Activated T-cell treated with anti-CD3 and anti-CD28 coated beads, Interleukin-2, amount 50 U/mL, for 72 hours (primary cell): ENCODE measurements at regions not wholly inside any gene's neighbourhood (a gene's known extent, or its start where the extent isn't known, plus 50 kb on each side); places are given as distances from the start of the nearest gene placed in this dataset.
A peak's percentile ranks its signal among the peaks of the same experiment; 100 is the strongest.

Experiments used
- ATAC-seq, 2 donors: fragments of 150-1000 bp; cut with Tn5 transposase; replicated peaks in 1 of 2; 2 replicates each; pipeline ENCODE4 v1.10.0; 2021; ENCODE audit warnings: moderate library complexity in 2 of 2, mild to moderate bottlenecking in 1 of 2
- DNase-seq, 2 donors: peaks; one replicate each; pipeline ENCODE4 v3.0.0; 2021 to 2022; ENCODE audit warnings: mixed read lengths in 1 of 2
- H3K27ac Mint-ChIP-seq: one replicate; pipeline ENCODE4 v1.8.0; 2022; ENCODE audit warnings: mild to moderate bottlenecking, moderate library complexity, mixed read lengths
- H3K27me3 Mint-ChIP-seq: one replicate; pipeline ENCODE4 v1.8.0; 2022; ENCODE audit warnings: low read depth, mixed read lengths
- H3K36me3 Mint-ChIP-seq, 2 donors: one replicate each; pipeline ENCODE4 v1.8.0; 2022; ENCODE audit warnings: mixed read lengths in 2 of 2, mild to moderate bottlenecking in 1 of 2; ENCODE audit not compliant: insufficient read depth in 2 of 2
- H3K4me1 Mint-ChIP-seq: one replicate; pipeline ENCODE4 v1.8.0; 2022; ENCODE audit warnings: low read depth, mixed read lengths
- H3K4me3 Mint-ChIP-seq, 2 donors: one replicate each; pipeline ENCODE4 v1.8.0; 2022; ENCODE audit warnings: mild to moderate bottlenecking in 2 of 2, mixed read lengths in 2 of 2, moderate library complexity in 2 of 2
- H3K9me3 Mint-ChIP-seq, 2 donors: one replicate each; pipeline ENCODE4 v1.8.0; 2022; ENCODE audit warnings: mixed read lengths in 2 of 2

DNA sequence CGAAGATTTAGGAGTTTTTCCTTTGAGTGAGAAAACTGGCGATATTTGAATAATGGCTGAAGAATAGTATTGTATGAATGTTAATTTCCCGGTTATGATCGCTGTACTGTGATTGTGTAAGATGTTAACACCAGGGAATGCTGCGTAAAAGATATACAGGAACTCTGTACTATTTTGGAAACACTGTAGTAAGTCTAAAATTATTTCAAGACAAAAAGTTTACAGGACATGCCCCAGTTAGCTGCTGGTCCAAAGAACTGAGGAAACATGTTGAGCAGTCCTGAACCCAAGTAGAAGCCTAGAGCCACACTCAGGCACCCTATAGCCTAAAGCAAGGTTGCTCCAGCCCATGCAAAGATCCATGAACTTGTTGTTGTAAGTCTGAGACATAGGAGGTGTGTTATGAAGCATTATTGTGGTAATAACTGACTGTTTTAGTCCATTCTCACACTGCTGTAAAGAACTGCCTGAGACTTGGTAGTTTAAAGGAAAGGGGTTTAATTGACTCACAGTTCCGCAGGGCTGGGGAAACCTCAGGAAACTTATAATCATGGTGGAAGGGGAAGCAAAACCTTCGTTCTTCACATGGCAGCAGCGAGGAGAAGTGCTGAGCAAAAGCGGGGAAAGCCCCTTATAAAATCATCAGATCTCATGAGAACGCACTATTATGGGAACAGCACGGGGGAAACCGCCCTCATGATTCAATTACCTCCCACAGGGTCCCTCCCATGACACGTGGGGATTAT lies 99.8 kb upstream of the RESF1 start:
- H3K4me1 Mint-ChIP-seq: peaks cover 11% of the 10 kb centered on the region
- H3K9me3 Mint-ChIP-seq: no peaks in the 10 kb centered on the region
- DNase-seq (no peak), ATAC-seq (peak; percentile 25 to 54)
- peaks cover 2% of the 10 kb centered on the region in 2 donors for H3K36me3 Mint-ChIP-seq
- no peaks in the 10 kb centered on the region for H3K27me3 Mint-ChIP-seq
- no peak overlapping the region for H3K4me3 Mint-ChIP-seq
- no peak overlapping the region for H3K27ac Mint-ChIP-seq

DNA sequence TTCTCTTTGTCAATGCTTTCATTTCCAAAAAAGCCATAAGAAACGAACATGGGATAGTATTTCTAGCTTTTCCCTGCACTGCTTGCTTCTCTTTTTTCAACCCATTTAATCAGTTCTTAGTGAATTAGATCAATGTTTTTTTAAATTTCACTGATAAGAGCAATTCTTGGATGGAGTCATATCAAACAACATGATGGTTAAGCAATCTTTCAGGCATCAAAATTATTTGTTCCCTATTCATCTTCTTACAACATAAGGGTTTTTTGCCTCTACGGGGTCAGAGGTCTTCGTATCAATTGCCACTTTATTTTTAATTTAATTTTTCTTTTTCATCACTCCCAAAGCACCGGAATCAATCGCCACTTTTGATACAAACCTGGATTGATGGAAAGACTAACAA lies 103.8 kb upstream of the RESF1 start:
- Mint-ChIP-seq H3K36me3 (peaks cover 9 to 19% of the 10 kb centered on the region in 2 donors), H3K9me3 (peaks cover 10 to 11% of the 10 kb centered on the region in 2 donors), H3K27me3 (no peaks in the 10 kb centered on the region), H3K4me1 (peaks cover 11% of the 10 kb centered on the region), H3K4me3 (no peak overlapping the region), H3K27ac (no peak overlapping the region)
- ATAC-seq (no peak), DNase-seq (no peak)

- Mint-ChIP-seq H3K27ac (no peak overlapping the region), H3K36me3 (peaks cover 7 to 21% of the 10 kb centered on the region in 2 donors)
- no peak for ATAC-seq
Observed at GRCh38 chr12:31853977-31854376, 105.2 kb upstream of the RESF1 start.

GRCh38 chr12:31853520-31853919 lies 105.7 kb upstream of the RESF1 start:
- Mint-ChIP-seq H3K27ac (no peak overlapping the region), H3K4me1 (no peaks in the 10 kb centered on the region), H3K4me3 (no peak overlapping the region), H3K9me3 (peaks cover 10 to 11% of the 10 kb centered on the region in 2 donors), H3K27me3 (no peaks in the 10 kb centered on the region), H3K36me3 (peaks cover 7 to 21% of the 10 kb centered on the region in 2 donors)
- ATAC-seq (no peak), DNase-seq (no peak)

More at GRCh38 chr12:31853977-31854376, 105.2 kb upstream of the RESF1 start:
- no peak for DNase-seq
- H3K4me3 Mint-ChIP-seq: no peak overlapping the region
- peaks cover 10 to 11% of the 10 kb centered on the region in 2 donors for H3K9me3 Mint-ChIP-seq
- no peaks in the 10 kb centered on the region for H3K27me3 Mint-ChIP-seq
- no peaks in the 10 kb centered on the region for H3K4me1 Mint-ChIP-seq

- DNase-seq (no peak), ATAC-seq (no peak)
- Mint-ChIP-seq H3K36me3 (peaks cover 14 to 29% of the 10 kb centered on the region in 2 donors), H3K4me3 (no peak overlapping the region), H3K9me3 (peaks cover 13 to 17% of the 10 kb centered on the region in 2 donors), H3K27ac (no peak overlapping the region), H3K27me3 (no peaks in the 10 kb centered on the region), H3K4me1 (no peaks in the 10 kb centered on the region)
Observed at GRCh38 chr12:31850268-31850667, 108.9 kb upstream of the RESF1 start.

DNA sequence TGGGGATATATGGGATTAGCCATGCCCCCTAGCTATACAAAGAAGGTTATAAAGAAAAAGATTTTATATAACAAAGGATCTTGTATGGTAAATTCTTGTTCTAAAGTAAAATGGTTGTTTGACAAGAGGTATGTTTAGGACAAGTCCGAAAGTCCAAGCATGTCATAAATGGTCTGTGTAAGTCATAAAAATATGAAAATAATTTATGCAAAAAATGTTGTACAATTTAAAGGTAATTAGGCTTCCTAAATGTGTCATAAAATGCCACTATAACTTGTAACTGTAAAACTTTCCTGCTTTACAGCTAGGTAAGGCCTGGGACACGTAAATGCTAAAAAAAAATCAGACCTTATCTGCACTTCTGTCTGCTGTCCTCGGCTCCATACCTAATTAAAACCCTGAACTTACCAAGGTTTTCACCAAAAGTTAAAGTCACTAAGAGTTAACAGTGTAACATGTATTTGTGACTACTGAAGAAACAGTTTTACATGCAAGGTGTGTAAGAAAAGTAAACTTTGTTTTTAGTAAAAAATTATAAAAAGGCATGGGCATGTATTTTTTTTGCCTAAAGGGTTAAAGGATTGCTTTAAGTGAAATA lies 110.0 kb upstream of the RESF1 start:
- Mint-ChIP-seq H3K27me3 (no peaks in the 10 kb centered on the region), H3K4me1 (no peaks in the 10 kb centered on the region), H3K27ac (no peak overlapping the region), H3K36me3 (peaks cover 14 to 29% of the 10 kb centered on the region in 2 donors), H3K9me3 (peaks cover 13 to 17% of the 10 kb centered on the region in 2 donors), H3K4me3 (no peak overlapping the region)
- ATAC-seq: no peak
- no peak for DNase-seq

GRCh38 chr12:31846405-31846804 lies 112.8 kb upstream of the RESF1 start:
- Mint-ChIP-seq H3K27ac (no peak overlapping the region), H3K27me3 (no peaks in the 10 kb centered on the region), H3K4me3 (no peak overlapping the region), H3K4me1 (peaks cover 4% of the 10 kb centered on the region), H3K36me3 (peaks cover 14 to 21% of the 10 kb centered on the region in 2 donors), H3K9me3 (peaks cover 8 to 14% of the 10 kb centered on the region in 2 donors)
- DNase-seq: no peak
- ATAC-seq: no peak

DNA sequence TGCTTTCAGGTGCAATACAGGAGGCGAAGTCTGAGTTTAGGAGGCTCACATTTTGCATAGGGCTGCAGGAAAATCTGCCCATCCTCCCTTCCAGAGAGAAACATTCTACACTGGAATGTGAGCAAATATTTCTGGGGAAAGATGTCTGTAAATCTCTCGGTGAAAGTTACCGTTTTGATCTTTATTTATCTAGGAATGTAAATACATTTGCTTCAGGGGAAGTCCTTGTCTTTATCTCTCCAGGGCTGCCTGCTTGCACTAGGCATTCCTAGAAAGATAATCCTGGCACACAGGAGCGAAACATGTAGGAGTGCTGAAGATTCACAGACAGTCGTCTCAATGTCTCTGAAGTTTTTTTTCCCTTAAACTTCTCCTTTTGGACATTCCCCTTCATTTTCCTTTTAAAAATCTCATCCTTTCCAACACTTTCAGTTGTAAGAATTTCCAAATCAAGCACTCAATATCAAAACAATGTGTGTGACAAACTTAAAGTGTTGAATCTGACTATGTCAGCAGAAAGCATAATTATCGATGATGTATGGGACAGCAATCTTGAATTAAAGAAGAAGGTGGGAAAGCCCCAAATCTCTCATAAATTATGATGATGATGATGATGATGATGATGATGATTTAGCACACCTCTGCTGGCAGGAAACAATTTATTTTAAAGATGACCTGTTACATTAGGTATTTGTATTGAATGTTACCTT lies 113.4 kb upstream of the RESF1 start:
- no peak overlapping the region for H3K27ac Mint-ChIP-seq
- H3K27me3 Mint-ChIP-seq: no peaks in the 10 kb centered on the region
- DNase-seq (no peak), ATAC-seq (no peak)
- peaks cover 8 to 12% of the 10 kb centered on the region in 2 donors for H3K9me3 Mint-ChIP-seq
- H3K4me3 Mint-ChIP-seq: no peak overlapping the region
- peaks cover 4% of the 10 kb centered on the region for H3K4me1 Mint-ChIP-seq
- H3K36me3 Mint-ChIP-seq: peaks cover 10 to 17% of the 10 kb centered on the region in 2 donors

DNA sequence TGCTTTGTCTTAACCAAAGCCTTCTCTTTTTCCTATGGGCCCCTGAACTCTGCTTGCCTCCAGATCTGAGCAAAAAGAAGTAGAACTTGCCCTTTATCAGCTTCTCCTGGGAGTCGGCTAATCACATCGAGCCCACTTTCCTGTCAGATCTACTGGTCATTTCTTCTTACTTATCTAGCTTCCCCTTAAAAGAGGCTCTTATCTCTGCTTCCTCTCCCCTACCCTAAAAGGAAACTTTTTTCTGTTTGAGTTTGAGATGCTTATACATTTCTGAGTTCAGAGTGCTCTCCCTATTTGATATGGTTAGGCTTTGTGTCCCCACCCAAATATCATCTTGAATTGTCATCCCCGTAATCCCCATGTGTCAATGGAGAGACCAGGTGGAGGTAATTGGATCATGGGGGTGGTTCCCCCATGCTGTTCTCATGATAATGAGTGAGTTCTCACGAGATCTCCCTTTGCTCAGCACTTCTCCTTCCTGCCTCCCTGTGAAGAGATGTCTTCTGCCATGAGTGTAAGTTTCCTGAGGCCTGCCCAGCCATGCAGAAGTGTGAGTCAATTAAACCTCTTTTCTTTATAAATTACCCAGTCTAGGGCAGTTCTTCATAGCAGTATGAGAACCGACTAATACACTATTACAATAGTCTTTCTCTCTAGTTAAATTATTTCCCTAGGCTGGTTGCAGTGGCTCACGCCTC lies 114.7 kb upstream of the AMN1 start:
- Mint-ChIP-seq H3K27me3 (no peaks in the 10 kb centered on the region), H3K27ac (no peak overlapping the region)

GRCh38 chr12:31837913-31838312 lies 109.1 kb upstream of the AMN1 start:
- DNase-seq (no peak), ATAC-seq (no peak)
- H3K9me3 Mint-ChIP-seq: peaks cover 3 to 6% of the 10 kb centered on the region in 2 donors
- peaks cover 9% of the 10 kb centered on the region for H3K4me1 Mint-ChIP-seq
- H3K36me3 Mint-ChIP-seq: peaks cover 7 to 11% of the 10 kb centered on the region in 2 donors
- H3K27ac Mint-ChIP-seq: no peak overlapping the region
- H3K4me3 Mint-ChIP-seq: no peak overlapping the region
- no peaks in the 10 kb centered on the region for H3K27me3 Mint-ChIP-seq

More for the DNA sequence above, 114.7 kb upstream of the AMN1 start:
- Mint-ChIP-seq H3K4me1 (peaks cover 4% of the 10 kb centered on the region), H3K9me3 (peaks cover 8 to 14% of the 10 kb centered on the region in 2 donors), H3K4me3 (no peak overlapping the region), H3K36me3 (peaks cover 10 to 17% of the 10 kb centered on the region in 2 donors)
- no peak for DNase-seq
- ATAC-seq: no peak

DNA sequence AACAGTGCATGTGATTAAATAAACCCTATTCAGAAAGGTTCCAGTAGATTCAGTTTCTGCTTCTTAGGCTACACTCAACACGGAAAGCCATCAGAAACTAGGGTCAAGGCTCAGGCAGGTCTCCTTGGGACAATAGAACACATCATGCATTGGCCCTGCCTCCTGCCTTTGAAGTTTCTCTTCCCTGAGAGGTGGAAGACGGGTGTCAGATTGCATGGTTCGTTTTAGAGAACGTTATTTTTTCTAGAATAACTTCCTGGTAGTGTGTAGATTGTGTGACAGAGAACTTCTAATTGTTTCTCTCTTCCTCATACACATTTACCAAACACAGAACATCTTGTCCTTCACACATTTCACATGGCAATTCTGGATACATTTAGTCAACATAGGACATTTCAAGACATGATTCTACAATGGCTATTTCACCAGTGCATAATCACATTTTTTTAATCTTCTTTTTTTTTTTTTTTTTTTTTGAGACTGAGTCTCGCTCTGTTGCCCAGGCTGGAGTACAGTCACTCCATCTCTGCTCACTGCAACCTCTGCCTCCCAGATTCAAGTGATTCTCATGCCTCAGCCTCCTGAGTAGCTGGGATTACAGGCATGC lies 106.6 kb upstream of the AMN1 start:
- H3K36me3 Mint-ChIP-seq: peaks cover 17 to 20% of the 10 kb centered on the region in 2 donors
- H3K4me3 Mint-ChIP-seq: no peak overlapping the region
- H3K4me1 Mint-ChIP-seq: peaks cover 17% of the 10 kb centered on the region
- no peaks in the 10 kb centered on the region for H3K27me3 Mint-ChIP-seq
- no peak for DNase-seq
- peaks cover 9 to 13% of the 10 kb centered on the region in 2 donors for H3K9me3 Mint-ChIP-seq
- ATAC-seq: no peak
- H3K27ac Mint-ChIP-seq: no peak overlapping the region

GRCh38 chr12:31834150-31834549 lies 105.3 kb upstream of the AMN1 start:
- peaks cover 11 to 12% of the 10 kb centered on the region in 2 donors for H3K9me3 Mint-ChIP-seq
- peaks cover 19 to 24% of the 10 kb centered on the region in 2 donors for H3K36me3 Mint-ChIP-seq
- H3K27me3 Mint-ChIP-seq: no peaks in the 10 kb centered on the region
- peaks cover 17% of the 10 kb centered on the region for H3K4me1 Mint-ChIP-seq
- ATAC-seq (no peak), DNase-seq (no peak)
- H3K27ac Mint-ChIP-seq: no peak overlapping the region
- H3K4me3 Mint-ChIP-seq: no peak overlapping the region
